Prostate gland (tissue), 2 donors: ENCODE measurements at regions not wholly inside any gene's neighbourhood (a gene's known extent, or its start where the extent isn't known, plus 50 kb on each side); places are given as distances from the start of the nearest gene placed in this dataset.

ENCODE experiments used
- CTCF ChIP-seq, 4 experiments: fragments of 200-600 bp in 2 of 4; fragments of 450-650 bp in 2 of 4; sonication (generic) in 2 of 4; IDR thresholded peaks; 1 replicate in 3 of 4; 2 replicates in 1 of 4; pipeline ENCODE4 v1.5.1; 2016 to 2019; ENCODE audit warnings: antibody characterized with exemption in 4 of 4, mild to moderate bottlenecking in 2 of 4, moderate library complexity in 2 of 4
- POLR2A ChIP-seq: fragments of 450-650 bp; IDR thresholded peaks from one replicate; pipeline ENCODE4 v1.6.1; 2016; ENCODE audit warnings: antibody characterized with exemption, mild to moderate bottlenecking

- no peak for TF ChIP-seq CTCF (IDR thresholded peaks at IDR 0.05)
- no peak for TF ChIP-seq POLR2A
Measured at GRCh38 chr3:190252080-190252479, 70.2 kb downstream of the CLDN1 start.
